A549 (cell line): ENCODE measurements at regions not wholly inside any gene's neighbourhood (a gene's known extent, or its start where the extent isn't known, plus 50 kb on each side); places are given as distances from the start of the nearest gene placed in this dataset.
A peak's percentile ranks its signal among the peaks of the same experiment; 100 is the strongest.

Experiments used
- ATAC-seq, 2 experiments: fragments of 200-7000 bp in 1 of 2; fragments of >200 bp in 1 of 2; cut with Nextera tagmentation in 1 of 2; cut with Tn5 transposase in 1 of 2; 3 replicates each; pipeline versions ENCODE4 v1.8.0 to v1.9.1; 2018 to 2020; ENCODE audit warnings: mild to moderate bottlenecking in 1 of 2, moderate library complexity in 1 of 2
- CTCF ChIA-PET: fragments of 300-600 bp; sonication (Branson Sonifier 250); formaldehyde crosslinking; extraction: SDS; loops from one replicate; lab custom pipeline; 2021; ENCODE audit warnings: antibody characterized with exemption, inconsistent platforms; lab: Yijun Ruan, JAX
- POLR2A ChIA-PET: fragments of 350-600 bp; formaldehyde crosslinking; extraction: SDS; loops from one replicate; lab custom pipeline; 2021; ENCODE audit warnings: antibody characterized with exemption, inconsistent platforms; lab: Yijun Ruan, JAX
- DNase-seq, 2 experiments: peaks; one replicate each; pipeline versions ENCODE4 v3.0.0 to v3.0.0-alpha.2; 2011 to 2016; ENCODE audit warnings: low read depth in 1 of 2, low spot score in 1 of 2
- FAIRE-seq: peaks from 2 replicates; lab custom pipeline; 2011; peaks lifted over from hg19 to GRCh38; lab: Jason Lieb, UNC
- H3K27ac ChIP-seq, 2 experiments: fragments of >200 bp; sonication (Bioruptor Twin); formaldehyde crosslinking; 3 replicates each; pipeline ENCODE4 v1.5.1; 2016 to 2017
- H3K4me1 ChIP-seq: fragments of >200 bp; sonication (Bioruptor Twin); formaldehyde crosslinking; 3 replicates; pipeline ENCODE4 v1.6.1; 2016
- H3K4me2 ChIP-seq: fragments of >200 bp; sonication (Bioruptor Twin); formaldehyde crosslinking; 3 replicates; pipeline ENCODE4 v1.6.1; 2016
- H3K4me3 ChIP-seq: fragments of >200 bp; sonication (Bioruptor Twin); formaldehyde crosslinking; 3 replicates; pipeline ENCODE4 v1.5.1; 2016
- H3K9me3 ChIP-seq: fragments of >200 bp; sonication (Bioruptor Twin); formaldehyde crosslinking; 3 replicates; pipeline ENCODE4 v1.6.1; 2016
- ATOH8 ChIP-seq: fragments of 250-450 bp; sonication (Bioruptor Pico); IDR thresholded peaks from 2 replicates; pipeline ENCODE4 v1.5.0; 2020; ENCODE audit warnings: low read depth, mild to moderate bottlenecking, moderate library complexity
- BHLHE40 ChIP-seq: IDR thresholded peaks from 2 replicates; pipeline ENCODE4 v1.6.1; 2012; ENCODE audit warnings: low read depth, low read length, inconsistent platforms
- CBX8 ChIP-seq: fragments of 200-600 bp; sonication (generic); IDR thresholded peaks from 2 replicates; pipeline ENCODE4 v1.6.1; 2016
- EHMT2 ChIP-seq: fragments of 200-600 bp; sonication (generic); IDR thresholded peaks from 2 replicates; pipeline ENCODE4 v1.6.1; 2016; ENCODE audit warnings: antibody characterized with exemption, low read depth, mild to moderate bottlenecking, moderate library complexity
- ESRRA ChIP-seq: fragments of 150-350 bp; IDR thresholded peaks from 2 replicates; pipeline ENCODE4 v1.6.1; 2014; ENCODE audit warnings: mild to moderate bottlenecking, low read length, borderline replicate concordance
- FOSB ChIP-seq: fragments of 250-450 bp; sonication (Bioruptor Pico); IDR thresholded peaks from 2 replicates; pipeline ENCODE4 v1.5.0; 2020; ENCODE audit warnings: mild to moderate bottlenecking, moderate library complexity
- HES2 ChIP-seq: fragments of >200 bp; sonication (Bioruptor Twin); formaldehyde crosslinking; IDR thresholded peaks from 2 replicates; pipeline ENCODE4 v1.6.1; 2016
- HMGXB4 ChIP-seq: fragments of 250-450 bp; sonication (Bioruptor Pico); IDR thresholded peaks from 2 replicates; pipeline ENCODE4 v1.5.0; 2021; ENCODE audit warnings: mild to moderate bottlenecking, moderate library complexity, borderline replicate concordance
- HOXB5 ChIP-seq: fragments of 250-450 bp; sonication (Bioruptor Pico); IDR thresholded peaks from 2 replicates; pipeline ENCODE4 v1.5.0; 2020; ENCODE audit warnings: mild to moderate bottlenecking, moderate library complexity
- KDM1A ChIP-seq: fragments of 200-600 bp; sonication (generic); IDR thresholded peaks from 2 replicates; pipeline ENCODE4 v1.6.1; 2016; ENCODE audit warnings: low read depth, mild to moderate bottlenecking
- MAZ ChIP-seq: fragments of 150-350 bp; IDR thresholded peaks from 2 replicates; pipeline ENCODE4 v1.6.1; 2014; ENCODE audit warnings: antibody characterized with exemption, low read depth, low read length, borderline replicate concordance
- MYC ChIP-seq: IDR thresholded peaks from 2 replicates; pipeline ENCODE4 v1.6.1; 2012; ENCODE audit warnings: mild to moderate bottlenecking, inconsistent platforms, low read length, improper control_type of control experiment, borderline replicate concordance
- NFE2L2 ChIP-seq: fragments of 150-350 bp; conservative IDR thresholded peaks from 2 replicates; pipeline ENCODE4 v1.6.1; 2014; ENCODE audit warnings: low read length
- NR3C1 ChIP-seq: fragments of >200 bp; sonication (Bioruptor Twin); formaldehyde crosslinking; IDR thresholded peaks from 3 replicates; pipeline ENCODE4 v1.6.1; 2017
- POLR2A ChIP-seq: IDR thresholded peaks from 2 replicates; pipeline ENCODE4 v1.6.1; 2012; ENCODE audit warnings: mild to moderate bottlenecking, low read length
- RARB ChIP-seq: fragments of 250-450 bp; sonication (Bioruptor Pico); IDR thresholded peaks from 2 replicates; pipeline ENCODE4 v1.8.0; 2021; ENCODE audit warnings: mild to moderate bottlenecking, moderate library complexity
- RCOR1 ChIP-seq: fragments of 150-350 bp; IDR thresholded peaks from 2 replicates; pipeline ENCODE4 v1.6.1; 2014; ENCODE audit warnings: antibody characterized with exemption, low read length, low read depth
- REST ChIP-seq: fragments of 200-600 bp; sonication (generic); IDR thresholded peaks from 2 replicates; pipeline ENCODE4 v1.6.1; 2016; ENCODE audit warnings: antibody characterized with exemption, mild to moderate bottlenecking, moderate library complexity
- RNF2 ChIP-seq: fragments of 200-600 bp; sonication (generic); IDR thresholded peaks from 2 replicates; pipeline ENCODE4 v1.6.1; 2016; ENCODE audit warnings: low read depth, mild to moderate bottlenecking, antibody characterized with exemption, moderate library complexity, borderline replicate concordance
- TFCP2L1 ChIP-seq: fragments of 250-450 bp; sonication (Bioruptor Pico); IDR thresholded peaks from 2 replicates; pipeline ENCODE4 v1.5.0; 2021; ENCODE audit warnings: mild to moderate bottlenecking
- ZFP36 ChIP-seq: fragments of 450-650 bp; IDR thresholded peaks from 2 replicates; pipeline ENCODE4 v1.6.1; 2014; ENCODE audit warnings: borderline replicate concordance; ENCODE audit not compliant: partially characterized antibody
- ZNF302 ChIP-seq: fragments of 250-450 bp; sonication (Bioruptor Pico); IDR thresholded peaks from 2 replicates; pipeline ENCODE4 v1.9.0; 2021; ENCODE audit warnings: inconsistent platforms, mild to moderate bottlenecking, moderate library complexity
- WGBS: methylation state at CpG from one replicate; pipeline ENCODE4 v1.1.6; 2017; ENCODE audit errors: missing lambda C conversion rate; 5-methylcytosine and 5-hydroxymethylcytosine counted together

GRCh38 chr9:26234865-26235264 lies 556.6 kb upstream of the TUSC1 start:
- no peak for FAIRE-seq
- no peak for DNase-seq
- Histone ChIP-seq H3K4me2 (no peak overlapping the region), H3K4me1 (no peaks in the 10 kb centered on the region), H3K27ac (no peak overlapping the region), H3K9me3 (no peaks in the 10 kb centered on the region), H3K4me3 (no peak overlapping the region)
- WGBS = 17% methylated on average over 2 of the region's 2 CpGs
- ChIA-PET CTCF (no interaction called here), POLR2A (no interaction called here)
- no peak for ATAC-seq
- TF ChIP-seq RNF2 (no peak), HES2 (no peak), MAZ (no peak), NFE2L2 (no peak), ZFP36 (no peak), ZNF302 (CRISPR knock-in tag) (no peak), MYC (no peak), KDM1A (no peak), HOXB5 (CRISPR knock-in tag) (no peak), HMGXB4 (CRISPR knock-in tag) (no peak), ESRRA (no peak), ATOH8 (no peak)

GRCh38 chr9:26231391-26231790 lies 553.1 kb upstream of the TUSC1 start:
- no peak for DNase-seq
- no peak for ATAC-seq
- 49% methylated on average over 4 of the region's 4 CpGs for WGBS
- no peak for FAIRE-seq
- TF ChIP-seq RARB (CRISPR knock-in tag) (no peak), POLR2A (no peak), CBX8 (no peak), ATOH8 (no peak), BHLHE40 (no peak), RCOR1 (no peak), EHMT2 (no peak), MAZ (no peak), ZNF302 (CRISPR knock-in tag) (no peak), TFCP2L1 (CRISPR knock-in tag) (no peak), RNF2 (no peak)
- ChIA-PET CTCF (no interaction called here), POLR2A (no interaction called here)
- Histone ChIP-seq H3K27ac (no peak overlapping the region), H3K9me3 (no peaks in the 10 kb centered on the region), H3K4me3 (no peak overlapping the region), H3K4me1 (no peaks in the 10 kb centered on the region), H3K4me2 (no peak overlapping the region)

GRCh38 chr9:26229324-26230054 lies 551.2 kb upstream of the TUSC1 start:
- Histone ChIP-seq H3K4me2 (no peak overlapping the region), H3K4me1 (no peaks in the 10 kb centered on the region)
- DNase-seq = no peak
- TF ChIP-seq NR3C1 = no peak
- peak; percentile 62 for TF ChIP-seq REST
- no peak for TF ChIP-seq FOSB (CRISPR knock-in tag)
- TF ChIP-seq, all 56 proteins: peak for 1
- CTCF ChIA-PET = no interaction called here
- FAIRE-seq (no peak), ATAC-seq (no peak)
- H3K9me3 ChIP-seq = no peaks in the 10 kb centered on the region
- POLR2A ChIA-PET = no interaction called here
- H3K27ac ChIP-seq = no peak overlapping the region
- WGBS = 45% methylated on average over 6 of the region's 6 CpGs
- H3K4me3 ChIP-seq = no peak overlapping the region
